ENCODE measurements at regions not wholly inside any gene's neighbourhood (a gene's known extent, or its start where the extent isn't known, plus 50 kb on each side); places are given as distances from the start of the nearest gene placed in this dataset.

- Histone ChIP-seq H2AFZ (ENCODE audit: low read length) (no peak overlapping the region), H2BK5ac (ENCODE audit: low read depth, low read length) (peak overlapping the region; percentile 66; the same call in 1 of the 2 replicates), H3K27ac (ENCODE audit: low read depth, low read length) (no peak overlapping the region), H3K36me3 (ENCODE audit: control insufficient read depth in 2 of 4, insufficient read depth in 4 of 4, low read length in 3 of 4) (no peaks in the 10 kb centered on the region), H3K18ac (ENCODE audit: extremely low read depth, low read length) (no peak overlapping the region), H2BK120ac (replicated peaks; ENCODE audit: low read depth, low read length) (peak overlapping the region; percentile 24), H3K27me3 (replicated peaks in 1 of 4; ENCODE audit: control insufficient read depth in 3 of 4, extremely low read depth in 1 of 4, insufficient read depth in 3 of 4, low read length in 3 of 4) (peaks cover 22 to 71% (median 54%) of the 10 kb centered on the region in 4 experiments), H2AK5ac (ENCODE audit: low read depth, low read length) (peak overlapping the region; percentile 93), H4K91ac (replicated peaks; ENCODE audit: insufficient read length, low read length) (no peak overlapping the region), H3K4ac (replicated peaks; ENCODE audit: insufficient read length, low read depth, low read length) (no peak overlapping the region), H4K5ac (ENCODE audit: insufficient read length, low read depth, low read length) (no peak overlapping the region), H4K20me1 (replicated peaks in 1 of 2; ENCODE audit: control insufficient read depth in 1 of 2, insufficient read depth in 2 of 2, low read length in 2 of 2) (peaks cover 0 to 10% of the 10 kb centered on the region in 2 experiments), H3K9ac (replicated peaks in 1 of 4; ENCODE audit: extremely low read depth in 1 of 4, low read depth in 3 of 4, low read length in 3 of 4) (0 out of 7 replicates have a peak overlapping the region, but pooled peaks of 1 of the 4 experiments have one; percentile 18), H3K4me2 (ENCODE audit: insufficient read depth in 1 of 2, low read depth in 2 of 2, low read length in 2 of 2) (no peak overlapping the region), H3K4me3 (ENCODE audit: extremely low read depth in 1 of 4, insufficient read depth in 2 of 4, low read depth in 3 of 4, low read length in 4 of 4) (no peak overlapping the region), H2BK12ac (ENCODE audit: low read depth, low read length) (peak overlapping the region; percentile 94; the same call in 1 of the 2 replicates), H3K23ac (ENCODE audit: insufficient read length) (no peak overlapping the region), H2BK20ac (ENCODE audit: low read length) (no peak overlapping the region), H3K79me1 (ENCODE audit: low read depth, low read length) (no peaks in the 10 kb centered on the region), H4K8ac (ENCODE audit: extremely low read depth, insufficient read depth, low read length) (no peak overlapping the region), H3K79me2 (ENCODE audit: control insufficient read depth in 1 of 2, insufficient read depth in 2 of 2, low read length in 2 of 2) (no peaks in the 10 kb centered on the region), H3K4me1 (replicated peaks in 1 of 4; ENCODE audit: control insufficient read depth in 3 of 4, insufficient read depth in 4 of 4, low read length in 3 of 4) (peaks cover 2 to 19% (median 11%) of the 10 kb centered on the region in 4 experiments), H3K56ac (replicated peaks; ENCODE audit: insufficient read length, low read depth, low read length) (no peak overlapping the region), H2BK15ac (ENCODE audit: low read length) (peak overlapping the region; percentile 48; the same call in 1 of the 2 replicates), H3K23me2 (ENCODE audit: low read depth, low read length) (peaks cover 8% of the 10 kb centered on the region), H3K14ac (ENCODE audit: insufficient read length) (no peak overlapping the region), H3K9me3 (ENCODE audit: insufficient read depth in 2 of 2, low read depth in 1 of 2, low read length in 1 of 2) (peaks cover 0 to 5% of the 10 kb centered on the region in 2 experiments; a peak in 2 of 4 replicates)
- 88 to 100% methylated on average over 2 to 6 of the region's 6 CpGs for WGBS, 2 experiments (ENCODE audit: extremely low coverage in 1 of 2, insufficient coverage in 1 of 2, insufficient read length in 1 of 2, insufficient replicate concordance in 2 of 2, low coverage in 1 of 2, low lambda C conversion rate in 2 of 2, missing lambda C conversion rate in 1 of 2)
- POLR2A ChIA-PET (ENCODE audit: partially characterized antibody), result no interaction called here
- TF ChIP-seq, protein P1, sequence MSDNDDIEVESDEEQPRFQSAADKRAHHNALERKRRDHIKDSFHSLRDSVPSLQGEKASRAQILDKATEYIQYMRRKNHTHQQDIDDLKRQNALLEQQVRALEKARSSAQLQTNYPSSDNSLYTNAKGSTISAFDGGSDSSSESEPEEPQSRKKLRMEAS (IDR thresholded peaks at IDR 0.05), result no peak
- TF ChIP-seq SP1 (IDR thresholded peaks at IDR 0.05; ENCODE audit: low read depth, low read length) (no peak), TAF7 (optimal IDR thresholded peaks at IDR 0.05; ENCODE audit: borderline replicate concordance, low read depth, low read length) (no peak), BCL11A (IDR thresholded peaks at IDR 0.05; ENCODE audit: low read depth in 2 of 2, low read length in 2 of 2) (no peak), JUN (IDR thresholded peaks at IDR 0.05; ENCODE audit: low read depth, low read length) (no peak), CHD1 (IDR thresholded peaks at IDR 0.05; ENCODE audit: low read depth, low read length) (no peak), PHF8 (conservative IDR thresholded peaks at IDR 0.05; ENCODE audit: low read depth, low read length) (no peak)
- TF ChIP-seq, protein P2, sequence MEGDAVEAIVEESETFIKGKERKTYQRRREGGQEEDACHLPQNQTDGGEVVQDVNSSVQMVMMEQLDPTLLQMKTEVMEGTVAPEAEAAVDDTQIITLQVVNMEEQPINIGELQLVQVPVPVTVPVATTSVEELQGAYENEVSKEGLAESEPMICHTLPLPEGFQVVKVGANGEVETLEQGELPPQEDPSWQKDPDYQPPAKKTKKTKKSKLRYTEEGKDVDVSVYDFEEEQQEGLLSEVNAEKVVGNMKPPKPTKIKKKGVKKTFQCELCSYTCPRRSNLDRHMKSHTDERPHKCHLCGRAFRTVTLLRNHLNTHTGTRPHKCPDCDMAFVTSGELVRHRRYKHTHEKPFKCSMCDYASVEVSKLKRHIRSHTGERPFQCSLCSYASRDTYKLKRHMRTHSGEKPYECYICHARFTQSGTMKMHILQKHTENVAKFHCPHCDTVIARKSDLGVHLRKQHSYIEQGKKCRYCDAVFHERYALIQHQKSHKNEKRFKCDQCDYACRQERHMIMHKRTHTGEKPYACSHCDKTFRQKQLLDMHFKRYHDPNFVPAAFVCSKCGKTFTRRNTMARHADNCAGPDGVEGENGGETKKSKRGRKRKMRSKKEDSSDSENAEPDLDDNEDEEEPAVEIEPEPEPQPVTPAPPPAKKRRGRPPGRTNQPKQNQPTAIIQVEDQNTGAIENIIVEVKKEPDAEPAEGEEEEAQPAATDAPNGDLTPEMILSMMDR (IDR thresholded peaks at IDR 0.05; ENCODE audit: control extremely low read depth in 1 of 3, insufficient read depth in 1 of 3, low read depth in 1 of 3, low read length in 3 of 3), result no peak
- DNase-seq (ENCODE audit: low read depth in 1 of 2, low spot score in 2 of 2), result no peak
- FAIRE-seq, result peak; percentile 24
- CTCF ChIA-PET (ENCODE audit: partially characterized antibody), result interaction anchor here (1.4 to 1.8 kb wide), 2 partner anchors 112 to 177 kb away, joined by 4 to 6 read pairs; no protein-coding TSS in a partner anchor
Observed at GRCh38 chr12:130223767-130224244, 61.5 kb downstream of the FZD10 start.

Data from H1 (cell line).